Mesendoderm (in vitro differentiated cells): ENCODE measurements at regions not wholly inside any gene's neighbourhood (a gene's known extent, or its start where the extent isn't known, plus 50 kb on each side); places are given as distances from the start of the nearest gene placed in this dataset. TPM values are rescaled to one million over a fixed set of nuclear protein-coding genes. Genes with fewer than 3 reads are reported as not detected.

Experiments
- small RNA-seq: library from polyadenylated mRNA; stranded (forward); fragments of <200 nt; extraction: miRNeasy Mini kit (QIAGEN cat#:217004); gene quantifications from one replicate; pipeline ENCODE3, GENCODE V24; 2013; ENCODE audit not compliant: insufficient read depth

Small RNA genes in the stretch of these regions (small RNA-seq; reads per million reads assigned to genes)
- gene AC026403.1 (not detected), gene RF00561 (not detected), gene RN7SKP60 (not detected), gene RNU6-168P (not detected), gene RNU6-209P (not detected)
